ENCODE measurements at regions not wholly inside any gene's neighbourhood (a gene's known extent, or its start where the extent isn't known, plus 50 kb on each side); places are given as distances from the start of the nearest gene placed in this dataset.

DNA sequence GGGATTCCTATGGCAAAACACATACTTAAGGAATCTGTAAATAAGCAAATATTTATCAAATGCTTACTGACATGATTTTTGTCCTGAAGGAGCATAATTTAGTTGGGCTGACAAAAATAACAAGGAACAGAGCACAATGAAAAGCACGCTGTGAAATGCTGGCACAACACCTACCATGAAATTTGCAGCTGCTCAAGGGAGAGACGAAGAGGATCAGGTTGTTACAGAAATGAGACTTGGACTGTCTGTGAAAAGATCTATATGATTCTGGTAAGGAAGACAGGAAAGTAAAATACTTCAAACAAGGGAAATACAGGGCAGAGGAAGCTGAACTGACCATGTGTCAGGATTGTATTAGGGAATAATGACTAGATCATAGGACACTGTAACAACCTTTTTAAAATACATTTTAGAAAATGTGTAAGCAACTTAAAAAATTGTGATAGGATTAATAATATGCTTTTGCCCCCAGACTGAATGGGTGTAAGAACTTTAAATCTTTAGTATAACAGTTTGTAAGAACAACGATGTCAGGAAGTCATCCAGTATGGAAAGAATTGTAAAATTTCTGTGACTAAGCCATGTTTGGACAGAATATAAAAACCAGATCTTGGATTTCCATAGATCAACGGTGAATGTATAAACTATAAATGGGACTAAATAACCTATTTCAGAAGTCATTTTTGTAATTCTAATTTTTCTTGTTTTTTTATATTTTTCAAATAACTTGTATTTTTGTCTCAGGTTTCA lies 1556.0 kb downstream of the EFNB2 start:
- TF ChIP-seq, protein P1, sequence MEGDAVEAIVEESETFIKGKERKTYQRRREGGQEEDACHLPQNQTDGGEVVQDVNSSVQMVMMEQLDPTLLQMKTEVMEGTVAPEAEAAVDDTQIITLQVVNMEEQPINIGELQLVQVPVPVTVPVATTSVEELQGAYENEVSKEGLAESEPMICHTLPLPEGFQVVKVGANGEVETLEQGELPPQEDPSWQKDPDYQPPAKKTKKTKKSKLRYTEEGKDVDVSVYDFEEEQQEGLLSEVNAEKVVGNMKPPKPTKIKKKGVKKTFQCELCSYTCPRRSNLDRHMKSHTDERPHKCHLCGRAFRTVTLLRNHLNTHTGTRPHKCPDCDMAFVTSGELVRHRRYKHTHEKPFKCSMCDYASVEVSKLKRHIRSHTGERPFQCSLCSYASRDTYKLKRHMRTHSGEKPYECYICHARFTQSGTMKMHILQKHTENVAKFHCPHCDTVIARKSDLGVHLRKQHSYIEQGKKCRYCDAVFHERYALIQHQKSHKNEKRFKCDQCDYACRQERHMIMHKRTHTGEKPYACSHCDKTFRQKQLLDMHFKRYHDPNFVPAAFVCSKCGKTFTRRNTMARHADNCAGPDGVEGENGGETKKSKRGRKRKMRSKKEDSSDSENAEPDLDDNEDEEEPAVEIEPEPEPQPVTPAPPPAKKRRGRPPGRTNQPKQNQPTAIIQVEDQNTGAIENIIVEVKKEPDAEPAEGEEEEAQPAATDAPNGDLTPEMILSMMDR (IDR thresholded peaks at IDR 0.05), result no peak
- TF ChIP-seq POLR2AphosphoS5 (IDR thresholded peaks at IDR 0.05), result no peak
- no peak for TF ChIP-seq POLR2A (IDR thresholded peaks at IDR 0.05)
- TF ChIP-seq EP300 (IDR thresholded peaks at IDR 0.05), result no peak
